Astrocyte of the cerebellum (primary cell): ENCODE measurements at regions not wholly inside any gene's neighbourhood (a gene's known extent, or its start where the extent isn't known, plus 50 kb on each side); places are given as distances from the start of the nearest gene placed in this dataset.

Experiments used
- DNase-seq: peaks from one replicate; pipeline ENCODE4 v3.0.0-alpha.2; 2011; ENCODE audit warnings: low read depth
- H3K4me3 ChIP-seq: 2 replicates; pipeline ENCODE4 v1.5.1; 2011; ENCODE audit warnings: mild to moderate bottlenecking, low read depth, low read length, moderate library complexity
- CTCF ChIP-seq: IDR thresholded peaks from 2 replicates; pipeline ENCODE4 v1.5.1; 2012; ENCODE audit warnings: low read length, low read depth, moderate library complexity, mild to moderate bottlenecking; ENCODE audit errors: missing control alignments
- in situ Hi-C: cut with HindIII; loops from 2 replicates; pipeline ENCODE4 v1.10.0; 2017; ENCODE audit warnings: low sequenced_read_pairs

GRCh38 chr21:15406791-15407190 is 323.0 kb upstream of the USP25 start:
- no peak for TF ChIP-seq CTCF
- H3K4me3 ChIP-seq = no peak overlapping the region
- in situ Hi-C loops = no loop called here
- no peak for DNase-seq

GRCh38 chr21:15407585-15407984 is 322.2 kb upstream of the USP25 start:
- in situ Hi-C loops = no loop called here
- H3K4me3 ChIP-seq = no peak overlapping the region
- DNase-seq = no peak
- no peak for TF ChIP-seq CTCF

GRCh38 chr21:15408089-15408488 is 321.7 kb upstream of the USP25 start:
- no peak for DNase-seq
- in situ Hi-C loops = no loop called here
- no peak for TF ChIP-seq CTCF
- no peak overlapping the region for H3K4me3 ChIP-seq

GRCh38 chr21:15409031-15409430 is 320.8 kb upstream of the USP25 start:
- no peak for TF ChIP-seq CTCF
- in situ Hi-C loops = no loop called here

GRCh38 chr21:15410853-15411252 is 318.9 kb upstream of the USP25 start:
- no peak for TF ChIP-seq CTCF
- no peak for DNase-seq
- no peak overlapping the region for H3K4me3 ChIP-seq
- in situ Hi-C loops = no loop called here

More at GRCh38 chr21:15409031-15409430, 320.8 kb upstream of the USP25 start:
- H3K4me3 ChIP-seq = no peak overlapping the region
- no peak for DNase-seq

- TF ChIP-seq CTCF = no peak
- DNase-seq = no peak
- in situ Hi-C loops = no loop called here
- H3K4me3 ChIP-seq = no peak overlapping the region
Observed at GRCh38 chr21:15414057-15414456, 315.7 kb upstream of the USP25 start.
